Skeletal muscle cell (primary cell): ENCODE measurements at regions not wholly inside any gene's neighbourhood (a gene's known extent, or its start where the extent isn't known, plus 50 kb on each side); places are given as distances from the start of the nearest gene placed in this dataset.

Experiments used
- DNase-seq: peaks from one replicate; pipeline ENCODE4 v3.0.0-alpha.2; 2010; ENCODE audit warnings: low read depth
- H3K4me3 ChIP-seq: 2 replicates; pipeline ENCODE4 v1.5.1; 2011; ENCODE audit warnings: low read depth, mild to moderate bottlenecking, control low read depth, low read length, moderate library complexity

DNA sequence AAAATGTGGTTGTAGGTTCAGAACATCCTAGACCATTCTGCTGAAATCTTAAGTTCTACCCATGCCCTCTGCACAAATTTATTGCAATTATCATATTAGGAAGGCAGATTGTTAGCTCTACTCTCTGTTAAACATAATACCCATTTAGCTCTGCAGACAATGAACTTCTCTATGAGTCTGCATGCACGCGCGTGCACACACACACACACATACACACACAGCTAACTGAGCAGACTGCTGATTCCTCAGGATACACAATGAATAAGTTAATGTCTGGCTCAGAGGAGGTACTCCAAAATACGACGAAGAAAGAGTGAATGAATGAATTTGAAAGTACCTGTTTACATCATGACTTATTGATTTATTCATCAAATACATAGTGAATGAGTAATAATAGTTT is 276.2 kb upstream of the SORCS1 start:
- H3K4me3 ChIP-seq: no peak overlapping the region

DNA sequence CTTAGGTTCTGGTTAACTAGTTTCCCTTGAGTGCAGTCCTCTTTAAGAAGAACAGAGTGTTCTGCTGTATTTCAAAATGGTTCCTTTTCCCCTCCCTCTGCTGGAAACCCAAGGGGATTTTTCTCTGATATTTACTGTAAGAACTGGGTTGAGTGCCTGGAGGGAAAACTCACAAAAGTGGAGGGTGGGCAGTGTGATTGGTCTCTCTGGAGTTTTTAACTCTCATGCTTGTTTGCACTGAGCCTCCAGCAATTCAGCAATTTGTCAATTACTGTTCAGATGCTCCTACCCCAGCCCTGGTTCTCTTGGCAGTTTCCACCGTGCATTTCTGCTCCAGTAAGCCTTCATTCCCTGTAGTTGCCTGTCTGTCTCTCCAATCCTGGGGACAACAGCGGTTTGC is 273.4 kb upstream of the SORCS1 start:
- DNase-seq: no peak
- no peak overlapping the region for H3K4me3 ChIP-seq

More for the DNA sequence above, 276.2 kb upstream of the SORCS1 start:
- no peak for DNase-seq

DNA sequence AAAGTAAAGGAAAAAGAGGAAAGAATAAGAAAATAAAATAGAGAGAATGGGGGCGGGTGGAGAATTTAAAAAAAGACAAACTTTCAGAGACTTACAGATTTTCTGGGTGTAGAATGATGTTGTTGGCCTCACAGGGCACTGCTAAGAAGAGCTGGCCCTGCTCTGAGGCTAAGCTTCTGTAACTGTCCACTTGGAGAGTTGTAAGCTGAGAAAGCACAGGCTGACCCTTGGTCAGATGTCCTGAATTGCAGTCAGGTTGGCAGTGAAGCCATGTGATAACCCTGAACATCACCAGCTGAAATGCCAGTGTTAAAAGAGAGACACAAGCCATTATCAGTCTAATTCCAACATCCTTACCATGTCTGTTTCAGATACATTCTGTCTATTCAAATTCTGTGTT is 272.1 kb upstream of the SORCS1 start:
- no peak overlapping the region for H3K4me3 ChIP-seq
- no peak for DNase-seq

DNA sequence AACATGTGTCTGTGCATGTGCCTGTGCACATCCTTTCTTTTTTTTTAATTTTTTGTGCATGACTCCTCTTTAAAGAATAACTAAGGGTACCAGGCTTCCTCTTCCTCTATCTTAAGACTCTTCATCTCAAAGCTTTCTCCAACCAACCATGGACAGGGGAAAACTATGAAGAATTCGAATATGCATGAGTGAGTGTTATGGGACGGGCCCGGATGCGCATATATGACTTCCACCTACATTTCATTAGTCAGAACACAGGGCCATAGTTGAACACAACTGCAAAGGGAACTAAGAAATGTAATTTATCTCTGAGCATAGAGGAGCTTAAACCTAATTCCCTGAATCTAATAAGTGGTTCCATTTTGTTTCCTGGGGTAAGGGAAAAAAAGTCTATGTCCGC is 270.3 kb upstream of the SORCS1 start:
- no peak for DNase-seq
- no peak overlapping the region for H3K4me3 ChIP-seq

DNA sequence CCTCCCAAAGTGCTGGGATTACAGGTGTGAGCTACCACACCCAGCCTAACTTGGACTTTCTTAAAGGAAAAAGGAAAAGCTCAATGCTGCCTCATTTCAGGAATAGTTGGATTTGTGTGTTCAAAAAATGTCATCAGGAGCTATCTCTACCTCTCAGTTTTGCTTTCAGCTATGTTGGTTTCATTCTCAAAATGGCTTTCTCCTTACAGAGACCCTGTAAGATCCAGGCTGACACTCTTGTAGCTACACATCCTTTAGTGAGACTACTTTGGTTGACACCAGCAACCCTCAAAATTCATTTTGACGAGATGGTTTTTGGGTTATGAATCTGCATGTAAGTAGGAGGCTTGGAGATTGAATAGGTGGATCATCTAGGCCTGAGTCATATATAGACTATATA is 269.7 kb upstream of the SORCS1 start:
- DNase-seq: no peak
- H3K4me3 ChIP-seq: no peak overlapping the region

DNA sequence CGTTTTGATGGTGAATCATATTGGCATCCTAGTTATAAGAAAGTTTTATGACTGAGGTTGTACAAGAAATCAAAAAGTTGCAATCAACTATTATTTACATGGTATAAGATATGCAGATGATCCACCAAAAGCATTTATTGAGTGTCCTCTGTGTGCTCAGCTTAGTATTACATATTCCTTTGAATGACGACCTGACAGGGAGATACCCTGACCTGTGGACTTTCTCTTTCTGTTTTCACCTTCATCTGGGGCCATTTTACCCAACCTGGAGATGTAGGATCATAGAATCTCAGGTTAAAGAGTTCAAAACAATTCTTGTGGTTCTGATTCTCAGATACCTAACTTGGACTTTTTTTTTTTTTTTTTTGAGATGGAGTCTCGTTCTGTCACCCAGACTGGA is 269.1 kb upstream of the SORCS1 start:
- DNase-seq: no peak
- no peak overlapping the region for H3K4me3 ChIP-seq

DNA sequence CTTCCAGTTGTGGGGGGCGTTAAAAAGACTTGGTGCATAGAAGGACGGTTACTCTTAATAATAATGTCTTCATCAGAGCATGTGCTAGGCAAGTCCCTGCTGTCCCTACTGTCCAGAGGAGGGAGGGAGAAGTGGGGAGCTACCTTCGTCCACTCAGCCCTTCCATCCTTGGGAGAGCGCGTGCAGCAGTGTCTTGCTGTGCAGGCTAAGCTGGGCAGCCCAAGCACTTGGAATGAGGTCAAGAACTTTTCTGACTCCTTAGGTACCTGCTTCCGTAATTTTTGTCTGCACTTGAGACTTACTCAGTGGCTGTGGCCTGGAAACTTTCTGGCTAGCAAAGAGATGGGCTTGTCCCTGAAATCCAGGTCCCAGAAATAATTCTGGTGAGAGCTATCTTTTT is 265.9 kb upstream of the SORCS1 start:
- DNase-seq: no peak
- no peak overlapping the region for H3K4me3 ChIP-seq

DNA sequence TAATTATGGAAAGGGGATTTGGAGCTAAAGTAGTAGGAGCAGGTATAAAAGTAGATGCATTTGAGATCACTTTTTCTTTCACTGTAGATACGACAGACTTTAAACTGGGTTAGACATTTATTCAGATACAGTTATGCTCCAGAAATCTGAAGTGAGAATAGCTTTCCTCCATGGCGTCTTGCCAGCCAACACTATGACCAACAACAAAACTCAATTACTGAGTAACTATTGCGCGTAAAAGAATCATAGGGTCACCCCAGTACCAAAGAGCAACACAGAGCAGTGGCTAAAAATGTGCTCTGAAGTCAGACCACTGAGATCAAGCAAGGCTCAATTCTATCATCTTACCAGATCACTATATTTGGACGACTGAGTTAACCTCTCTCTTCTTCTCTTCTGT is 262.5 kb upstream of the SORCS1 start:
- no peak for DNase-seq
- no peak overlapping the region for H3K4me3 ChIP-seq

DNA sequence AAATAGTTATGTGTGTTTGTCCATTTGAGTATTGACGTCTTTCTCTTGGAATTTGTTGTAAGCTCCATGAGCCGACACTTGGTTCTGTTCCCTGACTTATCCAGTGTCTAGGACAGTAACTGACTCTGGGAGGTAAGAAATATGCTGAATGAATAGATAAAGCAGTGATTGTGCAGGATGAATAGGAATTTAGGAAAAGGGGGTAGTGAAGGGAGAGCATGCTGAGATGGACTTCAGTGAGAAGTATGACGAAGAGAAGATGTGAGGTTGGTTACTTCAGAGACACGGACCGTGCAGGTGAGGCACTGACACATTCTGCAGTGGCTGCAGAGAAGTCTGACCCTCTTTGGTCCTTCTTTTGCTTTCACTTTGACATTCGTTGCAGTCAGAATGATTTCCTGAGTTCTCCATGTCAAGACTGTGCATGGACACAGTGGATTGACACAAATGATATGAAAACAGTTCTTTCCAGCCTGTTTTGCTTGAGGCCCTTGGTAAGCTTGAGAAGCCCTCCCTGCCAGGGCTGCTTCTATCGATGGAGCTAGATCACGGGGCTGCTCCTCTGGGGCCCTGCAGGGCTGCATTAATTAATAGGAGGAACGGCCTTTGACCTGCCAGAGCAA is 261.5 kb upstream of the SORCS1 start:
- no peak for DNase-seq
- no peak overlapping the region for H3K4me3 ChIP-seq

DNA sequence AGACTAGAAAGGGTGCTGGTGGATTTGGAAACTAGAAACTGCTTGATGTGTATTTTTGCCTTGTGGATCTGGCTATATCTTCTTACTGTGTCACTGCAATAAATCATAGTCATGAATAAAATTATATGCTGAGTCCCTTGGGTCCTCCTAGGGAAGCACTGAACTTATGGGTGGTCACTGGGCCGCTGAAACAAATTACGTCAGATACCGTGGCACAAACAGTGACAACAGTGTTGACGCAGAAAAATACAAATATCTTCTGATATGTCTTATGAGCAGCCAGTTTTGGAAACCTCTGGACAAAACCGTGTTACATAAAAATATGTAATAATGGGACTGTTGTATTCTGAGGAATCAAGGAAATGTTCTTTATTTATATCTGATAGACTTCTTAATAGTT is 260.1 kb upstream of the SORCS1 start:
- no peak for DNase-seq
- H3K4me3 ChIP-seq: no peak overlapping the region

DNA sequence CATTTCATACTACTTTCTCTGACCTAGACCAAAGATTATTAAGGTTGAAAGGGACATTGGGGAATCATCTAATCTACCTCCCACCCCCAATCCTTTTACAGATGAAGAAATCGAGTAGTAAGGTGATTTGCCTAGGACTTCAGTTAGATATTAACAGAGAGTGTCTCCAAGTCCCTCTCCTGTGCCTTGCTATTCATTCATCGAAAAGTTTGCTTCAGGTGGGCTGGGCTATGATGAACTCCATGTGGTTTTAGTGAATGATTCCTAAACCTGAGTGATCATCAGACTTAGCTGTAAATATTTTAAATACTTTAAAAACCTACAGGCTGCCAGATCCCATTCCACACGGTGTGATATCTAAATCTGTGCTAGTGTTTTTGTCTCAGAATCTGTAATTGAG is 259.4 kb upstream of the SORCS1 start:
- DNase-seq: no peak
- H3K4me3 ChIP-seq: no peak overlapping the region

DNA sequence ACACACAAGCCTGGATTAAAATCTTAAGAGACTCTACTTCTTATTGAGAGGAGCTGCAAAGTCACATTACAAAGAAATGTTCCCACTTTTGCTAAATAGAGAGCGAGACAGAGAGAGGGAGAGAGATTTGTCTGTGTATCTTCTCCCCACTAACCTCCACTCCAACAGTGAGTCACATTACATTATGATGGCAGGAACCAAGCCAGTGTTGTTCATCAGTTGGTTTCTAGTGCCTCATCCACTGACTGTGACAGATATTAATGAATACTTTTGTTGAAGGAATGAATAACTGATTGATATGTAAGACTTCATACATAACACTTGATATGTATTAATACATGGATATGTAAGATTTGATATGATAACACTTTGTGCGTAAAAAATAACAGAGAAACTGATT is 258.2 kb upstream of the SORCS1 start:
- no peak overlapping the region for H3K4me3 ChIP-seq

DNA sequence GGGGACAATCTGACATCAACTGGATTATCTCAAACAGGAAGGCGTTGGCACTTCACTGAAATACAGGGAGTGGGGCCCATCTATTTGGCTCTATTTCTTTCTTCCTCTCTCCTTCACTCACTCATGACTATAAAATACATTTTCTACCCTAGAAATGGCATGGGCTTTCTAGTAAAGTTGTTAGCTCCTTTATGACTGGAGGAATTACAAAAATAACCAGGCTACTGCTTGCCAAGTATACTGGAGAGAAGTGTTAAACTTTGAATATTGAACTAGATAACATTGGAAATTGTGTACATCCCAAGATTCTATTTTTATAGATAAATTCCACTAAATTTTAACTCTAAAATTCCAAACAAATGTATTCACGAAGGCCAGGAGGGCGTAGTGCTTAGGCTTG is 255.7 kb upstream of the SORCS1 start:
- no peak for DNase-seq
- no peak overlapping the region for H3K4me3 ChIP-seq

More for the DNA sequence above, 258.2 kb upstream of the SORCS1 start:
- DNase-seq: no peak

DNA sequence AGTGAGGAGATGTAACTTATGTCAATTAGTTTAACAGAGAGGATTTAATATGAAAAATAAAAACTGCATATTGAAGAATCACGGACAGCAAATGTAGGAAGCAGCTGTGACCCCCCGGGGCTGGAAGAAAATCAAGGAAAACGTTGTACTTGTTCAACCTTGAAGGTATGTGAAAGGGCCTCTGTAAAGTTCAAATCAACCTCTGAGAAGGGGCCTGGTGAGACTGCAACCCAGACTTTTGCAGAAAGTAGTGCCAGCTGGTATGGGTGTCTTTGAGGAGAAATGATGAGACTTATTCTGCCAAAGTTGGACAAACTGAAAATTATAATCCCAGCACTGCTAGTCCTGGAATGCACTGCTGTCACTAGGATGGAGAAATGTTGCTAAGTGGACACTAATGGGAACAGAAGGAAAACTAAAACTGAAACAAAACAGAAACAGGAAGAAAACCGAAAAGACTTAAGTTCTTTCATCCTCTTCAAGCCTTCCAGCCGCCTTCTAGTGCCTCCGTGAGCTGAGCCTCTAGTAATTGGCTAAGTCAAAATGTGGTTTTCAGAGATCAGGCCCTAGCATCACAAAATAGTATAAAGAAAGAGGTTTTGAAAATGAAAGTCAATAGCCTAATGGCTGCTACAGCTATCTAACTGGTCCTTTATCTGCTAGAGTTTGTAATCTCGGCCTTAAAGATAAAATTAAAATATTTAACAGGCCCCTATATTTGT is 253.7 kb upstream of the SORCS1 start:
- H3K4me3 ChIP-seq: no peak overlapping the region
- DNase-seq: no peak

DNA sequence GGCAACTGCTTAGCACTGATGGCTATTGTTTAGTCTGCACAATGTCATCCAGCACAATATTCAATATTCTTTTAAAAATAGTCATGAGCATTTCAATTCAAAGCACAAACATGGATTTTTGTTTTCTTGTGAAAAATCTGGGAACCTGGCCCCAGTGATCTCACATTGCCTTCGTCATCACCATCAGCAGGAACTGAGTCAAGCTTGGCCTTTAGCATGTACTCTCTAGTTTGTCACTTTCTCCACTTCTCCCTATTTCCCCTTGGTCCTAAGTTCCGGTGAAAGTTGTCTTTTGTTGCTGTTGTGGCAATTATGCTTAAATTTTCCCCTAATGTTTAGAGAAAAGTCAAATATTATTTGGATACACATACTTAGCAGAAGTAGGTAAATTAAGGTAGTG is 252.9 kb upstream of the SORCS1 start:
- no peak overlapping the region for H3K4me3 ChIP-seq
- DNase-seq: no peak

DNA sequence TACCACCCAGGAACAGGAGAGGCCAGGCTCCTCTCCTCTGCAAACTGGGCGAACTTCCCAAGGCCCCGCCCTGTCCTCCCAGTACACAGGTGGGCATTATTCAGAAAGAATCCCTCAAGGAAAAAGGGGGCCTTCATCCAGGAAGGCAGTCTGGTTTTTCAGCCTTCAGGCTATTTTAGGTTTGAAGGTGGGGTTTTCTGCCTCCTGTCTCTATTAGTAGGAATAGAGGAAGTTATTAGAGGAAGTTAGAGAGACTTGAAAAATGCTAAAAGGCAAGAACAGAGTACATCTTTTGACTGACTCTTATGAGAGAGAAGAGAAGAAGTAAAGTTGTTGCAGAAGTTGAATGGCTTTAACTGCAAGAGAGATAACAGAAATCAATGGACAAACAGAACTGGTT is 250.9 kb upstream of the SORCS1 start:
- no peak overlapping the region for H3K4me3 ChIP-seq
- DNase-seq: no peak

DNA sequence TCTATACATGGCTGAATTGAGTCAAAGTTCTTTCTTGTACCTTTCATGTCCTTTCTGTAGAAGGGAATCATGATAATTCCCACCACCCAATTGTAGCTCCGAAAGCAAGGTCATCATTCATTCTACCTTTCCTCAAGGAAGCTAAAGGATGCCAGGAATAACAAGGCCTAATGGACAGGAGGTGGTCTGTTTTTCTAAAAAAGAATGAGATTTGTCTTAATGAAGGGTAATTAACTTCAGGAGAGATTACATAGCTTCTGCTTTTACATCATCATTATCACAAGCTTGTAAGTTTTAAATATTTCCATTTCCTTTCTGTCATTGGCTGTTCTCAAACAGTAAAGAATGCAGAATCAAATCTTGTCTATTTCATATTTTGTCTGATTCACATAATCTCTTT is 249.5 kb upstream of the SORCS1 start:
- H3K4me3 ChIP-seq: no peak overlapping the region
- DNase-seq: no peak

DNA sequence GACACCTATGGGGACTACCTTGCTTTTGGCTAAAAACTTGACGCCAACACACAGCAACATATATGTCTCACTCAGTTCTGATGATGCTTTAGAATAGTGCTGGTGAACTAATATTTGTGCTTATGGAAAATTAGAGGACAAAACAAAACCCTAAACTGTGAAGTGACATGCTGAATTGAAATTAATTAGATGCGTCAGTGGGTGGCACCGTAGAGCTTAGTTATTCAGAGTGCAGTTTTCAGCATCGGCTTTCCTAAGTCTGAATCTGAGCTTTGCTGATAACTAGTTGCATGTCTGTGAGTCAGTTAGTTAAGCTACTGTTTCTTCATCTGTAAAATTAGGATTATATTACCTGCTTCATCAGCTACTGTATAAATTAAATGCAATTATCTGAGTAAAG is 245.0 kb upstream of the SORCS1 start:
- no peak overlapping the region for H3K4me3 ChIP-seq
- DNase-seq: peak; percentile 3

DNA sequence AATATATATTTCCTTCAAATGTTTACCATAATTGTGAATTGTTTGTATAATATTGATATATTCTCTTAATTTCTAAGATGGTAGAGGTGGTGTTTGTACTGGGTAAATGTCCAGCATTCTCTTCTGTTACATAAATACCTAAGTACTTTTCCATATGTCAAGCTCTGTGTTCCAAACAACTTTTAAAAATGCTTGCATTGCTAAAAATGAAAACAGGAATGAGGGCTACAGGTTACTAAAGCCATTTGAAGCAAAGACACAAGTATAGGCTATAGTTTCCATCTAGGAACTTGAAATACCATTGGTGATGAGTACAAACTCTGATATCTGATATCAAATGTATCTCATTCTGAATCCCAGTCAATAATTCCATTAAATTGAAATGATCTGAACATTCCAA is 233.6 kb upstream of the SORCS1 start:
- no peak overlapping the region for H3K4me3 ChIP-seq
- DNase-seq: no peak

DNA sequence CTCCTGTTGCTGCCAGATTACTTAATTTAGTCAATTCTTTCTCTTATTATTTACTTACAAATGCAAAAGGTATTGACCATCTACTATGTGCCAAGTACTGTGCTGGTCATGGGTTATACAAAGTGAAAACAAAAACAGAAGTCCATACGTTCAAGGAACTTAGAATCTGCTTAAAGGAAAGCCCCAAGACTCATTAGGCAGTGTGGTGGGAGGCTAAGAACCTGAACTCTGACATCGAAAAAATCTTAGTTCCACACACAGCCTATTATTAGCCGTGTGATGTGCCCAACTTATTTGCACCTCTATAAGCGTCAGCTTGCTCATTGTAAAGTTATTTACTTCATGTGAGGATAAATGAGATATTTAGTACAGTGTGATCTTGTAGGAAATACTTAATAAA is 227.4 kb upstream of the SORCS1 start:
- DNase-seq: no peak
- H3K4me3 ChIP-seq: no peak overlapping the region

DNA sequence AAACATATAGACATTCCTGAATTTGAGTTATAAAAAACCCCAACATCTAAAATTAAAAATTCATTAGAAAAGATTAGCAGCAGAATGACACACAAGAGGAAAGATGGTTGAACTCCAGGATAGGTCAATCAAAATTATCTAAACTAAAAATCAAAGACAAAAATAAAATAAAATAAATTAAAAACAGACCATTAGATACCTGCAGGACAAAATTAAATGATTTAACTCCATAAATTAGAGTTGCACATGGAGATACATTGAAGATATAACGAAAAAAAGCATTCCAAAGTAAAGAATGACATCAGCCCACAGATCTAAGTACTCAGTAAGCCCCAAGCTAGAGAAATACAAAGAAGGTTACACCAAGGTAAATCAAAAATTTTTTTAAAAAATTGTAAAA is 226.1 kb upstream of the SORCS1 start:
- no peak for DNase-seq
- H3K4me3 ChIP-seq: no peak overlapping the region

DNA sequence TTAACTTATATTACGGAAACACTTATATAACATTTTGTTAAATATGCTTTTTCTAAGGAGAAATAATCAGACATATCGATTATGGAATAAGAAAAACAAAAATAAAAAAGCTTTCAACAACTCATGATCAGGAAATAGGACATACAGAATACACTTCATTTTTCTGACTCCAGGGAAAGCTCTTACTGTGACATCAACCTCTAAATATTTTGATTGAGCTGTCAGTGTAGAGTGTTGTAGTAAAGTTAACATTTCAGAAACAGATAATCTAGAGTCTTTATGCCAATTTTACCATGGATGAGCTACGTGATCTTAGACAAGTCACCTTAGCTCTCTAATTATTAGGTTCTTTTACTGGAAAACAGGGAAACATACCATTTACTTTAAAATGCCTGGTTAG is 218.9 kb upstream of the SORCS1 start:
- DNase-seq: no peak
- no peak overlapping the region for H3K4me3 ChIP-seq
